ENCODE measurements at regions not wholly inside any gene's neighbourhood (a gene's known extent, or its start where the extent isn't known, plus 50 kb on each side); places are given as distances from the start of the nearest gene placed in this dataset.

DNA sequence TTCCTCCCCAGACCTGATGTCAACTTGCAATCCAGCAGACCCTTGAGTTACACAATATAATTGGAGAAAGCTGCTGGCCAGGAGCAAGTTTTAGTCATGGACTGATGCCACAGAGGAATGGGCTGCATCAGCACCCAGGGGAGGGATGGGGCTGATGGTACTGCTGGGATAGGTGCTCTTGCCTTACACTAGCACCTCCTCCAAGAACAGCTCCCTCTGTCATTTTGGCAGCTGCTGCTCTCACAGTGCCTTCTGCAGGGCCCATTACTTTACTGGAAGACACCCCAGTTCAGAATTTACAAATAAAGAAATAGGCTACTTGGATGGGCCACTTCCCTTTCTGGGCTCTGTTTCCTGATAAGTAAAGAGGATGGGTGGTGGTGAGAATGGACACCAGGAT, 85.3 kb upstream of the RORA start:
- H3K36me3 ChIP-seq (ENCODE audit: insufficient read depth, low read length), result no peaks in the 10 kb centered on the region
- no peak overlapping the region for H3K9ac ChIP-seq (ENCODE audit: low read length)
- H3K9me3 ChIP-seq (ENCODE audit: low read length), result no peaks in the 10 kb centered on the region
- TF ChIP-seq EZH2 (IDR thresholded peaks at IDR 0.05; ENCODE audit: borderline replicate concordance, low read length), result no peak
- H4K20me1 ChIP-seq (ENCODE audit: insufficient read depth, low read length), result no peaks in the 10 kb centered on the region
- H3K27me3 ChIP-seq (ENCODE audit: insufficient read depth, low read length), result no peaks in the 10 kb centered on the region
- H3K4me3 ChIP-seq (ENCODE audit: low read depth, low read length, poor library complexity, severe bottlenecking), result no peak overlapping the region
- H3K79me2 ChIP-seq (ENCODE audit: insufficient read depth, low read length), result no peaks in the 10 kb centered on the region
- no peak overlapping the region for H3K27ac ChIP-seq (ENCODE audit: low read depth, low read length, poor library complexity, severe bottlenecking)
- no peaks in the 10 kb centered on the region for H3K9me2 ChIP-seq (ENCODE audit: low read depth, low read length)
- H3F3A ChIP-seq (ENCODE audit: insufficient read depth, low read length), result no peaks in the 10 kb centered on the region
- H2AFZ ChIP-seq (ENCODE audit: low read length), result no peak overlapping the region
- no peak overlapping the region for H3K4me2 ChIP-seq (ENCODE audit: low read length)
- H3K4me1 ChIP-seq (ENCODE audit: insufficient read depth, low read length, severe bottlenecking), result no peaks in the 10 kb centered on the region

DNA sequence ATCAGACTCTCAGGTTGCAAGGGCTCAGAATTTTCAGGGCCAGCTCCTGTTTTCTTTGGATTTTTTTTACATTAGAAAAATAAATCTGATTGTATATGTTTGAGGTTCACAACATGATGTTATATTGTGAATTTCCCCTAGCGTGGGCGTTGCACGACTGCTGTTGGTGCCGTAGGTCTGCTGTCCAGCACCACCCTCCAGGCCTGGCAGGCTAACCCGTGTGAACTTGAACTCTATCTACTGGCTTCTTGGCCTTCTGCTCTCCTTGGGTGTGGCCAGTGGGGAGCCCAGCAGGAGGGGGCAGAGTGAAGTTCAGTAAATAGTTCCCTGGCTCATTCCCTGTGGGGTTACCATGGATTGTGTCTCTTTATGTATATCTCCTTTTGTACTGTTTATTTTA, 80.5 kb upstream of the RORA start:
- no peaks in the 10 kb centered on the region for H3K9me3 ChIP-seq (ENCODE audit: low read length)
- no peaks in the 10 kb centered on the region for H3K79me2 ChIP-seq (ENCODE audit: insufficient read depth, low read length)
- H3F3A ChIP-seq (ENCODE audit: insufficient read depth, low read length), result no peaks in the 10 kb centered on the region
- H3K9ac ChIP-seq (ENCODE audit: low read length), result no peak overlapping the region
- H3K9me2 ChIP-seq (ENCODE audit: low read depth, low read length), result no peaks in the 10 kb centered on the region
- H3K4me3 ChIP-seq (ENCODE audit: low read depth, low read length, poor library complexity, severe bottlenecking), result no peak overlapping the region
- H3K27ac ChIP-seq (ENCODE audit: low read depth, low read length, poor library complexity, severe bottlenecking), result no peak overlapping the region
- no peak overlapping the region for H3K4me2 ChIP-seq (ENCODE audit: low read length)
- no peaks in the 10 kb centered on the region for H3K36me3 ChIP-seq (ENCODE audit: insufficient read depth, low read length)
- no peaks in the 10 kb centered on the region for H4K20me1 ChIP-seq (ENCODE audit: insufficient read depth, low read length)
- H2AFZ ChIP-seq (ENCODE audit: low read length), result no peak overlapping the region
- no peaks in the 10 kb centered on the region for H3K27me3 ChIP-seq (ENCODE audit: insufficient read depth, low read length)
- no peak for TF ChIP-seq EZH2 (IDR thresholded peaks at IDR 0.05; ENCODE audit: borderline replicate concordance, low read length)
- TF ChIP-seq, protein P1, sequence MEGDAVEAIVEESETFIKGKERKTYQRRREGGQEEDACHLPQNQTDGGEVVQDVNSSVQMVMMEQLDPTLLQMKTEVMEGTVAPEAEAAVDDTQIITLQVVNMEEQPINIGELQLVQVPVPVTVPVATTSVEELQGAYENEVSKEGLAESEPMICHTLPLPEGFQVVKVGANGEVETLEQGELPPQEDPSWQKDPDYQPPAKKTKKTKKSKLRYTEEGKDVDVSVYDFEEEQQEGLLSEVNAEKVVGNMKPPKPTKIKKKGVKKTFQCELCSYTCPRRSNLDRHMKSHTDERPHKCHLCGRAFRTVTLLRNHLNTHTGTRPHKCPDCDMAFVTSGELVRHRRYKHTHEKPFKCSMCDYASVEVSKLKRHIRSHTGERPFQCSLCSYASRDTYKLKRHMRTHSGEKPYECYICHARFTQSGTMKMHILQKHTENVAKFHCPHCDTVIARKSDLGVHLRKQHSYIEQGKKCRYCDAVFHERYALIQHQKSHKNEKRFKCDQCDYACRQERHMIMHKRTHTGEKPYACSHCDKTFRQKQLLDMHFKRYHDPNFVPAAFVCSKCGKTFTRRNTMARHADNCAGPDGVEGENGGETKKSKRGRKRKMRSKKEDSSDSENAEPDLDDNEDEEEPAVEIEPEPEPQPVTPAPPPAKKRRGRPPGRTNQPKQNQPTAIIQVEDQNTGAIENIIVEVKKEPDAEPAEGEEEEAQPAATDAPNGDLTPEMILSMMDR (IDR thresholded peaks at IDR 0.05; ENCODE audit: low read length), result no peak
- no peaks in the 10 kb centered on the region for H3K4me1 ChIP-seq (ENCODE audit: insufficient read depth, low read length, severe bottlenecking)

DNA sequence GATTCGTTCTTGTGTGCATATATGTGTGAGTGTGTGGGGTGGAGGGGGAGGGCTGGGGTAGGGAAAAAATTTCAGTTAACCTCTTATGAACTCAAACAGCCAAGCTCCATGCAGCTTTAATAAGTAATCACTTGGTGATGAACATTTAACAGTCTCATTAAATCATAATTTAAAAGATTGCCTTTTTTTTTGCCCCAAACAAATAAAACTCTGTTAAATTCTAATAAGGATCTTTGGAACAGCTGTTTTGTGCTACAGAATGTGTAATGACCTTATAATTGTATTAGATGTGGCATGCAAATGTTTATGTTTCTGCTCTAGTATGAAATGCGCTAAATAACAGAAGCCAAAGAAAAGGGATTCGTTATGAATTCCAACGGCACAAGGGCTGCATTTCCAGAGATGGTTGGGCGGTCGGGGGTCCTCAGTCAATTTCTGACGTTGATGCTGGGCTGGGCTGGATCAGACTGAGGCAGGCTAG, 80.0 kb upstream of the RORA start:
- Histone ChIP-seq H4K20me1 (ENCODE audit: insufficient read depth, low read length) (no peaks in the 10 kb centered on the region), H3K4me3 (ENCODE audit: low read depth, low read length, poor library complexity, severe bottlenecking) (no peak overlapping the region), H3K9me3 (ENCODE audit: low read length) (no peaks in the 10 kb centered on the region), H3K27me3 (ENCODE audit: insufficient read depth, low read length) (no peaks in the 10 kb centered on the region), H3K27ac (ENCODE audit: low read depth, low read length, poor library complexity, severe bottlenecking) (no peak overlapping the region), H3K4me2 (ENCODE audit: low read length) (no peak overlapping the region), H3K79me2 (ENCODE audit: insufficient read depth, low read length) (no peaks in the 10 kb centered on the region), H2AFZ (ENCODE audit: low read length) (no peak overlapping the region), H3F3A (ENCODE audit: insufficient read depth, low read length) (no peaks in the 10 kb centered on the region), H3K9me2 (ENCODE audit: low read depth, low read length) (no peaks in the 10 kb centered on the region), H3K4me1 (ENCODE audit: insufficient read depth, low read length, severe bottlenecking) (no peaks in the 10 kb centered on the region), H3K9ac (ENCODE audit: low read length) (no peak overlapping the region), H3K36me3 (ENCODE audit: insufficient read depth, low read length) (no peaks in the 10 kb centered on the region)
- TF ChIP-seq EZH2 (IDR thresholded peaks at IDR 0.05; ENCODE audit: borderline replicate concordance, low read length), result no peak
- TF ChIP-seq, protein P1 (IDR thresholded peaks at IDR 0.05; ENCODE audit: low read length), result no peak

DNA sequence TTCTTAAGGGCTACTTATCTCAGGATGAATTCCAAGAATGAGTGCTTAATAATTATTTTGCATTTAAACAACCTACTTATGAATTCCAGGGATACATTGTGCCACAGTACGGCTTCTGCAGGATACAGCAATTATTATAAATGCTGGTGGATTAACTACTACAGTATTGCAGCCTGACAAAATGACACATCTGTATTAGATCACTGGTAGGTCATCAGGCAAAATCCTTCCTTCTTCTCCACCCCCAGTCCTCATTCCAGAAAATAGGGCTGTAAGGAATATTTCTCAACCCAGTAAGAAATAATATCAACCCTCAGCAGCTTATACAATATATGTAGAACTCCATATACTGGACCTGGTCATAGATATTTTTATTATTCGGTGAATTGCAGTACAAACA, 79.3 kb upstream of the RORA start:
- TF ChIP-seq, protein P1 (IDR thresholded peaks at IDR 0.05; ENCODE audit: low read length), result no peak
- TF ChIP-seq EZH2 (IDR thresholded peaks at IDR 0.05; ENCODE audit: borderline replicate concordance, low read length), result no peak

More for the DNA sequence above, 79.3 kb upstream of the RORA start:
- Histone ChIP-seq H3K27me3 (ENCODE audit: insufficient read depth, low read length) (no peaks in the 10 kb centered on the region), H2AFZ (ENCODE audit: low read length) (no peak overlapping the region), H3K9ac (ENCODE audit: low read length) (no peak overlapping the region), H4K20me1 (ENCODE audit: insufficient read depth, low read length) (no peaks in the 10 kb centered on the region), H3K4me2 (ENCODE audit: low read length) (no peak overlapping the region), H3K36me3 (ENCODE audit: insufficient read depth, low read length) (no peaks in the 10 kb centered on the region), H3K9me2 (ENCODE audit: low read depth, low read length) (no peaks in the 10 kb centered on the region), H3K79me2 (ENCODE audit: insufficient read depth, low read length) (no peaks in the 10 kb centered on the region), H3K4me1 (ENCODE audit: insufficient read depth, low read length, severe bottlenecking) (no peaks in the 10 kb centered on the region), H3K4me3 (ENCODE audit: low read depth, low read length, poor library complexity, severe bottlenecking) (no peak overlapping the region), H3K27ac (ENCODE audit: low read depth, low read length, poor library complexity, severe bottlenecking) (no peak overlapping the region), H3K9me3 (ENCODE audit: low read length) (no peaks in the 10 kb centered on the region), H3F3A (ENCODE audit: insufficient read depth, low read length) (no peaks in the 10 kb centered on the region)
